Neural progenitor cell (in vitro differentiated cells): ENCODE measurements at regions not wholly inside any gene's neighbourhood (a gene's known extent, or its start where the extent isn't known, plus 50 kb on each side); places are given as distances from the start of the nearest gene placed in this dataset.

Experiments
- DNase-seq: peaks from one replicate; pipeline ENCODE4 v3.0.0-alpha.2; 2016; ENCODE audit warnings: low spot score
- H2AFZ ChIP-seq: fragments of 200-600 bp; sonication (generic); replicated peaks from 2 replicates; pipeline ENCODE4 v1.6.1; 2016; ENCODE audit warnings: antibody characterized with exemption
- H3F3A ChIP-seq: fragments of 200-600 bp; sonication (generic); 2 replicates; pipeline ENCODE4 v1.6.1; 2016; ENCODE audit warnings: antibody characterized with exemption, low read depth
- H3K27ac ChIP-seq: fragments of 200-600 bp; sonication (generic); 2 replicates; pipeline ENCODE4 v1.5.1; 2016; ENCODE audit warnings: mild to moderate bottlenecking
- H3K27me3 ChIP-seq: fragments of 200-600 bp; sonication (generic); 2 replicates; pipeline ENCODE4 v1.6.1; 2016; ENCODE audit warnings: mild to moderate bottlenecking, moderate library complexity
- H3K36me3 ChIP-seq: fragments of 200-600 bp; sonication (generic); 2 replicates; pipeline ENCODE4 v1.5.1; 2016
- H3K4me1 ChIP-seq: fragments of 200-600 bp; sonication (generic); 2 replicates; pipeline ENCODE4 v1.6.1; 2016; ENCODE audit warnings: mixed run types
- H3K4me2 ChIP-seq: fragments of 200-600 bp; sonication (generic); 2 replicates; pipeline ENCODE4 v1.6.1; 2016
- H3K4me3 ChIP-seq: fragments of 200-600 bp; sonication (generic); 2 replicates; pipeline ENCODE4 v1.5.1; 2016
- H3K79me2 ChIP-seq: fragments of 200-600 bp; sonication (generic); 2 replicates; pipeline ENCODE4 v1.6.1; 2016; ENCODE audit warnings: low read depth
- H3K9ac ChIP-seq: fragments of 200-600 bp; sonication (generic); 2 replicates; pipeline ENCODE4 v1.6.1; 2016
- H3K9me3 ChIP-seq: fragments of 200-600 bp; sonication (generic); 2 replicates; pipeline ENCODE4 v1.5.1; 2016; ENCODE audit warnings: low read depth
- H4K20me1 ChIP-seq: fragments of 200-600 bp; sonication (generic); 2 replicates; pipeline ENCODE4 v1.6.1; 2016; ENCODE audit warnings: low read depth
- H3K27ac Mint-ChIP-seq: 3 replicates; pipeline ENCODE4 v1.8.0; 2021; ENCODE audit warnings: mixed read lengths
- H3K27me3 Mint-ChIP-seq: 2 replicates; pipeline ENCODE4 v1.8.0; 2022; ENCODE audit warnings: low read depth, mild to moderate bottlenecking, inconsistent platforms, moderate library complexity, mixed read lengths; ENCODE audit not compliant: insufficient read depth
- H3K36me3 Mint-ChIP-seq: 3 replicates; pipeline ENCODE4 v1.8.0; 2021; ENCODE audit warnings: mixed read lengths
- H3K4me1 Mint-ChIP-seq: 3 replicates; pipeline ENCODE4 v1.8.0; 2021; ENCODE audit warnings: mixed read lengths
- H3K4me3 Mint-ChIP-seq: 3 replicates; pipeline ENCODE4 v1.8.0; 2021; ENCODE audit warnings: mild to moderate bottlenecking, moderate library complexity, mixed read lengths
- H3K9me3 Mint-ChIP-seq: 3 replicates; pipeline ENCODE4 v1.8.0; 2020; ENCODE audit warnings: mixed read lengths
- EZH2 ChIP-seq: fragments of 200-600 bp; sonication (generic); IDR thresholded peaks from 2 replicates; pipeline ENCODE4 v1.6.1; 2017; ENCODE audit warnings: antibody characterized with exemption, mild to moderate bottlenecking, moderate library complexity
- EZH2phosphoT487 ChIP-seq: fragments of 200-600 bp; sonication (generic); IDR thresholded peaks from 2 replicates; pipeline ENCODE4 v1.6.1; 2017; ENCODE audit warnings: antibody characterized with exemption
- TF ChIP-seq, protein P1 (sequence below): fragments of 200-600 bp; sonication (generic); IDR thresholded peaks from 2 replicates; pipeline ENCODE4 v1.5.1; 2017; ENCODE audit warnings: antibody characterized with exemption, mild to moderate bottlenecking

DNA sequence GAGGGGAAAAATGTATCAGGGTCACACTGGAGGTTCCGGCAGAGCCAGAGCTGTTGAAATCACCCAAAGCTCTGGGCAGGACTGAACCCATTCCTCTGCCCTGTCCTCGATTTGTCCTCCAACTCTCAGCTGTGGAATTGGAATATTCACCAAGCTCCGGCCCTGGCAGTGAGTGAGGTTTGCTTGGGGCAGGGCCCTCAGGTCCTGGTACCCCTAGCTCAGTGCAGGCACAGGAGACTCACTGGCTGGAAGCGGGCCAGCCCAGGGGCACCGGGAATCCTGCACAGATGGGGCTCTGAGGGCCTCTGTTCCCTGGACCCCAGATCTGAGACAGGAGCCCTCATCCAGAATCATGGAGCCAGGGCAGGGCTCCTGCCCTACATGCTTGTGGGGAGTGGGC, 1322.3 kb downstream of the UQCRFS1 start:
- peaks cover 11% of the 10 kb centered on the region for H3K27me3 Mint-ChIP-seq
- no peaks in the 10 kb centered on the region for H3K4me1 ChIP-seq
- no peaks in the 10 kb centered on the region for H3K27me3 ChIP-seq
- H3K4me3 ChIP-seq: no peak overlapping the region
- no peaks in the 10 kb centered on the region for H3K9me3 ChIP-seq
- no peak overlapping the region for H3K27ac ChIP-seq
- H3K36me3 ChIP-seq: no peaks in the 10 kb centered on the region
- H3K27ac Mint-ChIP-seq: no peak overlapping the region
- no peak for DNase-seq
- H3K9ac ChIP-seq: no peak overlapping the region
- no peak overlapping the region for H2AFZ ChIP-seq
- no peaks in the 10 kb centered on the region for H3K4me1 Mint-ChIP-seq
- peaks cover 22% of the 10 kb centered on the region for H3K9me3 Mint-ChIP-seq
- H3K79me2 ChIP-seq: no peaks in the 10 kb centered on the region
- no peaks in the 10 kb centered on the region for H3K36me3 Mint-ChIP-seq
- TF ChIP-seq, protein P1, sequence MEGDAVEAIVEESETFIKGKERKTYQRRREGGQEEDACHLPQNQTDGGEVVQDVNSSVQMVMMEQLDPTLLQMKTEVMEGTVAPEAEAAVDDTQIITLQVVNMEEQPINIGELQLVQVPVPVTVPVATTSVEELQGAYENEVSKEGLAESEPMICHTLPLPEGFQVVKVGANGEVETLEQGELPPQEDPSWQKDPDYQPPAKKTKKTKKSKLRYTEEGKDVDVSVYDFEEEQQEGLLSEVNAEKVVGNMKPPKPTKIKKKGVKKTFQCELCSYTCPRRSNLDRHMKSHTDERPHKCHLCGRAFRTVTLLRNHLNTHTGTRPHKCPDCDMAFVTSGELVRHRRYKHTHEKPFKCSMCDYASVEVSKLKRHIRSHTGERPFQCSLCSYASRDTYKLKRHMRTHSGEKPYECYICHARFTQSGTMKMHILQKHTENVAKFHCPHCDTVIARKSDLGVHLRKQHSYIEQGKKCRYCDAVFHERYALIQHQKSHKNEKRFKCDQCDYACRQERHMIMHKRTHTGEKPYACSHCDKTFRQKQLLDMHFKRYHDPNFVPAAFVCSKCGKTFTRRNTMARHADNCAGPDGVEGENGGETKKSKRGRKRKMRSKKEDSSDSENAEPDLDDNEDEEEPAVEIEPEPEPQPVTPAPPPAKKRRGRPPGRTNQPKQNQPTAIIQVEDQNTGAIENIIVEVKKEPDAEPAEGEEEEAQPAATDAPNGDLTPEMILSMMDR: no peak
- no peak for TF ChIP-seq EZH2phosphoT487
- H3F3A ChIP-seq: no peaks in the 10 kb centered on the region
- no peak overlapping the region for H3K4me3 Mint-ChIP-seq
- no peaks in the 10 kb centered on the region for H4K20me1 ChIP-seq
- H3K4me2 ChIP-seq: no peak overlapping the region

DNA sequence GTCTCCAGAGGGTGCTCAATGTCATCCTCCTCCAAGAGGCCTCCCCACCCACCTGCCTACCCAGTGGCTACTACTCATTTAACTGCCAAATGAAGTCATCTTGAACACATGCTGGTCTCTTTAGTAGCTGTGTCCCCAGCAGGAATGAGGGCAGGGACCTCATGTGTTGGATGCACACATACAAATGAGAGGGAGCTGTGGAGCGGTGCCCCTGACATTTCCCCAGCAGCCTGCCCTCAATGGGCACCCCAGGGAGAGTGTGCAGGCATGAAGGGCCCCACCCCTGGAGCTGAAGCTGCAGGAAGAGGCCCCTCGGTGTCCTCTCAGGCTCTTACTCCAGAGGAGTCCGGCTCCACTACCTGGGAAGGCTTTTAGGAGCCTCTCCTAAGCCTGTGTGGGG, 1322.7 kb downstream of the UQCRFS1 start:
- Histone ChIP-seq H3K27ac (no peak overlapping the region), H3K79me2 (no peaks in the 10 kb centered on the region), H3K9ac (no peak overlapping the region), H3K4me1 (no peaks in the 10 kb centered on the region), H3K36me3 (no peaks in the 10 kb centered on the region), H3K4me3 (no peak overlapping the region), H3K27me3 (no peaks in the 10 kb centered on the region), H2AFZ (no peak overlapping the region), H3K9me3 (no peaks in the 10 kb centered on the region), H4K20me1 (no peaks in the 10 kb centered on the region), H3K4me2 (no peak overlapping the region), H3F3A (no peaks in the 10 kb centered on the region)
- H3K36me3 Mint-ChIP-seq: no peaks in the 10 kb centered on the region
- no peaks in the 10 kb centered on the region for H3K4me1 Mint-ChIP-seq
- no peak for DNase-seq
- no peak overlapping the region for H3K27ac Mint-ChIP-seq
- peaks cover 11% of the 10 kb centered on the region for H3K27me3 Mint-ChIP-seq
- no peak overlapping the region for H3K4me3 Mint-ChIP-seq
- TF ChIP-seq EZH2phosphoT487 (no peak), EZH2 (no peak)
- TF ChIP-seq, protein P1: no peak
- peaks cover 22% of the 10 kb centered on the region for H3K9me3 Mint-ChIP-seq

DNA sequence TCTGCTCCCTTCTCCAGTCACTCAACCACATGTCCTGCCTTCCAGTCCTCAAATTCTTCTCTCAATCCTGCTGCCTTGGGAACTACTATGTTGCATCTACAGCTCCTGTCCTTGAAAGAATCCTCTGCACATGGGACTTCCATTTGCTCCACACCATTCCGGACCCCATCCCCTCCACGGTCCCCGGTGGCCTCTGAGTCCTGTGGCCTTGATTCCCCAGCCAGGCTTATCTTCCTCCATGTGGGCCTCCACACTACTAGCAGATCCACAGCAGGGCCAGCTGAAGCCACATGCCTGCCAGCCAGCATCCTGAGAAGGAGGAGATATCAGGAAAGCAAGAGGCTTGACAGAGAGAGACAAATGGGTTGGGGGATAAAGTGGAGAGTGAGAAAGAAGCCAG, 1323.8 kb downstream of the UQCRFS1 start:
- H3K27me3 ChIP-seq: no peaks in the 10 kb centered on the region
- no peak overlapping the region for H3K4me3 Mint-ChIP-seq
- H3K36me3 Mint-ChIP-seq: no peaks in the 10 kb centered on the region
- DNase-seq: no peak
- H3K4me3 ChIP-seq: no peak overlapping the region
- no peaks in the 10 kb centered on the region for H3K9me3 ChIP-seq
- no peaks in the 10 kb centered on the region for H3K4me1 ChIP-seq
- no peaks in the 10 kb centered on the region for H3K79me2 ChIP-seq
- H3F3A ChIP-seq: no peaks in the 10 kb centered on the region
- no peak overlapping the region for H2AFZ ChIP-seq
- no peaks in the 10 kb centered on the region for H3K4me1 Mint-ChIP-seq
- H3K27me3 Mint-ChIP-seq: peaks cover 11% of the 10 kb centered on the region
- no peak overlapping the region for H3K27ac Mint-ChIP-seq
- TF ChIP-seq, protein P1: no peak
- TF ChIP-seq EZH2 (no peak), EZH2phosphoT487 (no peak)
- H3K9ac ChIP-seq: no peak overlapping the region
- H3K36me3 ChIP-seq: no peaks in the 10 kb centered on the region
- no peak overlapping the region for H3K4me2 ChIP-seq
- H4K20me1 ChIP-seq: no peaks in the 10 kb centered on the region
- H3K27ac ChIP-seq: no peak overlapping the region
- peaks cover 20% of the 10 kb centered on the region for H3K9me3 Mint-ChIP-seq

DNA sequence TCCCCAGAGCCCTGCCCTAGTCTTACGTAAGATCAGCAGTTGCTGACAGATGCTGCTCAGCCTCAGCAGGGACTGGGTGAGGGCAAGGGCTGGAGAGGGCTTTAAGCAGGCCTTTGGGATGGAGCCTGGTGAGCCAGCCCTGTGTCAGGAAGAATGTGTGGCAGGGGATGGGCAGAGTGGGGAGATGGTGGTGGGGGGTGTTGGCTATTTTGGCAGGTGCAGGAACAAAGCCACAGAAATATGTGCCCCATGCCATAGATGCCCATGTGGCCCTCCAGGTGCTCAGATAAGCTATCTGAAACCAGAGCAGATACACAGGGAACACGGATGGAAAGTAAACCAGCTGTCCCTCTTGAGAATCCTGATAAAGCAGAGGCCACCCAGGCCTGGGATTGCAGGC, 1325.0 kb downstream of the UQCRFS1 start:
- H3K36me3 Mint-ChIP-seq: no peaks in the 10 kb centered on the region

More for the DNA sequence above, 1325.0 kb downstream of the UQCRFS1 start:
- Mint-ChIP-seq H3K27ac (no peak overlapping the region), H3K9me3 (peaks cover 16% of the 10 kb centered on the region), H3K4me3 (no peak overlapping the region), H3K27me3 (peaks cover 8% of the 10 kb centered on the region), H3K4me1 (no peaks in the 10 kb centered on the region)
- no peaks in the 10 kb centered on the region for H3K36me3 ChIP-seq
- DNase-seq: no peak
- no peaks in the 10 kb centered on the region for H3K79me2 ChIP-seq
- no peak overlapping the region for H3K9ac ChIP-seq
- no peak overlapping the region for H3K4me2 ChIP-seq
- no peaks in the 10 kb centered on the region for H4K20me1 ChIP-seq
- no peaks in the 10 kb centered on the region for H3K27me3 ChIP-seq
- no peak overlapping the region for H3K27ac ChIP-seq
- TF ChIP-seq, protein P1: no peak
- TF ChIP-seq EZH2phosphoT487 (no peak), EZH2 (no peak)
- H3K4me1 ChIP-seq: no peaks in the 10 kb centered on the region
- H3K9me3 ChIP-seq: peaks cover 12% of the 10 kb centered on the region
- no peak overlapping the region for H3K4me3 ChIP-seq
- H3F3A ChIP-seq: no peaks in the 10 kb centered on the region
- no peak overlapping the region for H2AFZ ChIP-seq
